Prostate gland (tissue), 2 donors: ENCODE measurements at regions not wholly inside any gene's neighbourhood (a gene's known extent, or its start where the extent isn't known, plus 50 kb on each side); places are given as distances from the start of the nearest gene placed in this dataset.
"Not testable (repeated sequence)": the region's sequence is repeated elsewhere in the genome, so short reads cannot be mapped to it uniquely, and the experiment has no call there.

Experiments used
- POLR2A ChIP-seq: fragments of 450-650 bp; IDR thresholded peaks from one replicate; pipeline ENCODE4 v1.6.1; 2016; ENCODE audit warnings: antibody characterized with exemption, mild to moderate bottlenecking
- POLR2AphosphoS5 ChIP-seq: sonication (generic); formaldehyde crosslinking; IDR thresholded peaks from one replicate; pipeline ENCODE4 v1.6.1; 2017; ENCODE audit warnings: antibody characterized with exemption
- TF ChIP-seq, protein P1 (sequence below), 4 experiments: fragments of 200-600 bp in 2 of 4; fragments of 450-650 bp in 2 of 4; sonication (generic) in 2 of 4; IDR thresholded peaks; 1 replicate in 3 of 4; 2 replicates in 1 of 4; pipeline ENCODE4 v1.5.1; 2016 to 2019; ENCODE audit warnings: antibody characterized with exemption in 4 of 4, mild to moderate bottlenecking in 2 of 4, moderate library complexity in 2 of 4

GRCh38 chr1:14279891-14280290 lies 318.6 kb upstream of the KAZN start:
- not testable (repeated sequence) for TF ChIP-seq POLR2A, POLR2AphosphoS5
- TF ChIP-seq, protein P1, sequence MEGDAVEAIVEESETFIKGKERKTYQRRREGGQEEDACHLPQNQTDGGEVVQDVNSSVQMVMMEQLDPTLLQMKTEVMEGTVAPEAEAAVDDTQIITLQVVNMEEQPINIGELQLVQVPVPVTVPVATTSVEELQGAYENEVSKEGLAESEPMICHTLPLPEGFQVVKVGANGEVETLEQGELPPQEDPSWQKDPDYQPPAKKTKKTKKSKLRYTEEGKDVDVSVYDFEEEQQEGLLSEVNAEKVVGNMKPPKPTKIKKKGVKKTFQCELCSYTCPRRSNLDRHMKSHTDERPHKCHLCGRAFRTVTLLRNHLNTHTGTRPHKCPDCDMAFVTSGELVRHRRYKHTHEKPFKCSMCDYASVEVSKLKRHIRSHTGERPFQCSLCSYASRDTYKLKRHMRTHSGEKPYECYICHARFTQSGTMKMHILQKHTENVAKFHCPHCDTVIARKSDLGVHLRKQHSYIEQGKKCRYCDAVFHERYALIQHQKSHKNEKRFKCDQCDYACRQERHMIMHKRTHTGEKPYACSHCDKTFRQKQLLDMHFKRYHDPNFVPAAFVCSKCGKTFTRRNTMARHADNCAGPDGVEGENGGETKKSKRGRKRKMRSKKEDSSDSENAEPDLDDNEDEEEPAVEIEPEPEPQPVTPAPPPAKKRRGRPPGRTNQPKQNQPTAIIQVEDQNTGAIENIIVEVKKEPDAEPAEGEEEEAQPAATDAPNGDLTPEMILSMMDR (IDR thresholded peaks at IDR 0.05) = not testable (repeated sequence)
